ENCODE measurements at regions not wholly inside any gene's neighbourhood (a gene's known extent, or its start where the extent isn't known, plus 50 kb on each side); places are given as distances from the start of the nearest gene placed in this dataset.

GRCh38 chr6:130598021-130598989 is 228.9 kb upstream of the SMLR1 start:
- TF ChIP-seq EZH2phosphoT487 (IDR thresholded peaks at IDR 0.05; ENCODE audit: low read depth) = no peak
- TF ChIP-seq CTCF (IDR thresholded peaks at IDR 0.05; ENCODE audit: low read depth, low read length) = no peak

Measured in OCI-LY3 (cell line).